Uterus (tissue), 2 donors: ENCODE measurements at regions not wholly inside any gene's neighbourhood (a gene's known extent, or its start where the extent isn't known, plus 50 kb on each side); places are given as distances from the start of the nearest gene placed in this dataset.

Experiments used
- CTCF ChIP-seq, 4 experiments: fragments of 200-600 bp in 2 of 4; fragments of 450-650 bp in 2 of 4; sonication (generic) in 2 of 4; IDR thresholded peaks; one replicate each; pipeline ENCODE4 v1.5.1; 2016 to 2019; ENCODE audit warnings: antibody characterized with exemption in 4 of 4, mild to moderate bottlenecking in 2 of 4, moderate library complexity in 1 of 4
- POLR2A ChIP-seq, 2 donors: fragments of 450-650 bp; IDR thresholded peaks; one replicate each; pipeline ENCODE4 v1.6.1; 2016; ENCODE audit warnings: antibody characterized with exemption in 2 of 2, mild to moderate bottlenecking in 1 of 2, moderate library complexity in 1 of 2

GRCh38 chr13:89097994-89098393, 1426.8 kb downstream of the SLITRK5 start:
- TF ChIP-seq CTCF (IDR thresholded peaks at IDR 0.05) (no peak), POLR2A (IDR thresholded peaks at IDR 0.05) (no peak)
